DND-41 (cell line): ENCODE measurements at regions not wholly inside any gene's neighbourhood (a gene's known extent, or its start where the extent isn't known, plus 50 kb on each side); places are given as distances from the start of the nearest gene placed in this dataset.

Source experiments
- ATAC-seq: fragments of 200-7000 bp; cut with Tn5 transposase; 3 replicates; pipeline ENCODE4 v1.9.1; 2021; ENCODE audit warnings: low read depth; ENCODE audit not compliant: insufficient read depth
- DNase-seq: peaks from one replicate; pipeline ENCODE4 v3.0.0-alpha.2; 2020
- H2AFZ ChIP-seq: 2 replicates; pipeline ENCODE4 v1.6.0; 2012; ENCODE audit warnings: low read depth, low read length
- H3K27ac ChIP-seq: 2 replicates; pipeline ENCODE4 v1.5.1; 2012; ENCODE audit warnings: low read length, inconsistent platforms
- H3K27me3 ChIP-seq: fragments of 200-600 bp; sonication (generic); 2 replicates; pipeline ENCODE4 v1.6.0; 2012; ENCODE audit warnings: low read length, mild to moderate bottlenecking, inconsistent platforms; ENCODE audit not compliant: insufficient read depth, poor library complexity
- H3K36me3 ChIP-seq: 2 replicates; pipeline ENCODE4 v1.5.1; 2012; ENCODE audit warnings: low read length, inconsistent platforms; ENCODE audit not compliant: insufficient read depth
- H3K4me1 ChIP-seq: 2 replicates; pipeline ENCODE4 v1.5.1; 2012; ENCODE audit warnings: mild to moderate bottlenecking, low read length; ENCODE audit not compliant: insufficient read depth
- H3K4me2 ChIP-seq: 2 replicates; pipeline ENCODE4 v1.6.0; 2012; ENCODE audit warnings: mild to moderate bottlenecking, moderate library complexity, low read length, inconsistent platforms; ENCODE audit not compliant: insufficient read depth
- H3K4me3 ChIP-seq, 2 experiments: fragments of 200-600 bp in 1 of 2; shearing (Covaris generic) in 1 of 2; 2 replicates each; pipeline ENCODE4 v1.5.1; 2012 to 2016; ENCODE audit warnings: inconsistent platforms in 2 of 2, low read length in 2 of 2, mild to moderate bottlenecking in 2 of 2, low read depth in 1 of 2, moderate library complexity in 1 of 2
- H3K79me2 ChIP-seq: 2 replicates; pipeline ENCODE4 v1.6.0; 2012; ENCODE audit warnings: low read length, inconsistent platforms; ENCODE audit not compliant: insufficient read depth
- H3K9ac ChIP-seq: 2 replicates; pipeline ENCODE4 v1.6.0; 2012; ENCODE audit warnings: low read depth, mild to moderate bottlenecking, inconsistent platforms, low read length, moderate library complexity
- H3K9me3 ChIP-seq: 2 replicates; pipeline ENCODE4 v1.5.1; 2012; ENCODE audit warnings: low read length, moderate library complexity, mild to moderate bottlenecking, inconsistent platforms; ENCODE audit not compliant: insufficient read depth, severe bottlenecking
- H4K20me1 ChIP-seq: 2 replicates; pipeline ENCODE4 v1.6.0; 2012; ENCODE audit warnings: low read length; ENCODE audit not compliant: insufficient read depth
- CTCF ChIP-seq: IDR thresholded peaks from 2 replicates; pipeline ENCODE4 v1.5.1; 2012; ENCODE audit warnings: borderline replicate concordance, low read length, moderate library complexity, mild to moderate bottlenecking; ENCODE audit not compliant: poor library complexity, severe bottlenecking; ENCODE audit errors: extremely low read depth
- EZH2 ChIP-seq: IDR thresholded peaks from 3 replicates; pipeline ENCODE4 v1.6.1; 2012; ENCODE audit warnings: borderline replicate concordance, low read depth, mild to moderate bottlenecking, moderate library complexity, low read length, inconsistent platforms; ENCODE audit not compliant: severe bottlenecking

GRCh38 chr12:20122274-20122673, 246.1 kb upstream of the PDE3A start:
- ATAC-seq (no peak), DNase-seq (no peak)
- Histone ChIP-seq H3K4me1 (no peaks in the 10 kb centered on the region), H3K4me2 (no peak overlapping the region), H3K27me3 (peaks cover 9% of the 10 kb centered on the region), H3K36me3 (no peaks in the 10 kb centered on the region), H2AFZ (no peak overlapping the region), H3K27ac (no peak overlapping the region), H3K9me3 (no peaks in the 10 kb centered on the region), H4K20me1 (no peaks in the 10 kb centered on the region), H3K4me3 (no peak overlapping the region), H3K9ac (no peak overlapping the region), H3K79me2 (no peaks in the 10 kb centered on the region)
- TF ChIP-seq CTCF (peak; percentile 26), EZH2 (no peak)

- no peak for TF ChIP-seq CTCF
- TF ChIP-seq EZH2 = no peak
- DNase-seq = no peak
Measured at GRCh38 chr12:20123465-20123864, 244.9 kb upstream of the PDE3A start.

GRCh38 chr12:20125276-20125798, 243.0 kb upstream of the PDE3A start:
- Histone ChIP-seq H2AFZ (no peak overlapping the region), H3K36me3 (no peaks in the 10 kb centered on the region), H3K27ac (no peak overlapping the region), H3K9me3 (no peaks in the 10 kb centered on the region), H3K9ac (no peak overlapping the region), H3K4me3 (no peak overlapping the region), H3K79me2 (no peaks in the 10 kb centered on the region), H4K20me1 (no peaks in the 10 kb centered on the region), H3K4me1 (no peaks in the 10 kb centered on the region), H3K27me3 (peaks cover 9% of the 10 kb centered on the region), H3K4me2 (no peak overlapping the region)
- ATAC-seq = no peak
- TF ChIP-seq EZH2 (no peak), CTCF (no peak)
- no peak for DNase-seq

More at GRCh38 chr12:20123465-20123864, 244.9 kb upstream of the PDE3A start:
- no peak for ATAC-seq
- no peaks in the 10 kb centered on the region for H3K9me3 ChIP-seq
- H3K27ac ChIP-seq = no peak overlapping the region
- no peaks in the 10 kb centered on the region for H4K20me1 ChIP-seq
- no peak overlapping the region for H3K9ac ChIP-seq
- H3K4me1 ChIP-seq = no peaks in the 10 kb centered on the region
- no peak overlapping the region for H3K4me3 ChIP-seq
- H3K4me2 ChIP-seq = no peak overlapping the region
- H3K79me2 ChIP-seq = no peaks in the 10 kb centered on the region
- H3K27me3 ChIP-seq = peaks cover 9% of the 10 kb centered on the region
- H3K36me3 ChIP-seq = no peaks in the 10 kb centered on the region
- no peak overlapping the region for H2AFZ ChIP-seq

- no peaks in the 10 kb centered on the region for H3K36me3 ChIP-seq
- H4K20me1 ChIP-seq = no peaks in the 10 kb centered on the region
- H2AFZ ChIP-seq = no peak overlapping the region
- ATAC-seq = no peak
- H3K79me2 ChIP-seq = no peaks in the 10 kb centered on the region
- H3K9ac ChIP-seq = no peak overlapping the region
- H3K9me3 ChIP-seq = no peaks in the 10 kb centered on the region
- TF ChIP-seq CTCF = no peak
- TF ChIP-seq EZH2 = no peak
- no peak for DNase-seq
- H3K27ac ChIP-seq = no peak overlapping the region
- H3K4me3 ChIP-seq = no peak overlapping the region
- H3K4me1 ChIP-seq = no peaks in the 10 kb centered on the region
- peaks cover 5% of the 10 kb centered on the region for H3K27me3 ChIP-seq
- H3K4me2 ChIP-seq = no peak overlapping the region
Measured at GRCh38 chr12:20126601-20127000, 241.7 kb upstream of the PDE3A start.
